ENCODE measurements at regions not wholly inside any gene's neighbourhood (a gene's known extent, or its start where the extent isn't known, plus 50 kb on each side); places are given as distances from the start of the nearest gene placed in this dataset.
"Not testable (repeated sequence)": the region's sequence is repeated elsewhere in the genome, so short reads cannot be mapped to it uniquely, and the experiment has no call there.

- no peak for DNase-seq
Measured at GRCh38 chr6:37580176-37580955, 80.7 kb upstream of the CCDC167 start.

DNA sequence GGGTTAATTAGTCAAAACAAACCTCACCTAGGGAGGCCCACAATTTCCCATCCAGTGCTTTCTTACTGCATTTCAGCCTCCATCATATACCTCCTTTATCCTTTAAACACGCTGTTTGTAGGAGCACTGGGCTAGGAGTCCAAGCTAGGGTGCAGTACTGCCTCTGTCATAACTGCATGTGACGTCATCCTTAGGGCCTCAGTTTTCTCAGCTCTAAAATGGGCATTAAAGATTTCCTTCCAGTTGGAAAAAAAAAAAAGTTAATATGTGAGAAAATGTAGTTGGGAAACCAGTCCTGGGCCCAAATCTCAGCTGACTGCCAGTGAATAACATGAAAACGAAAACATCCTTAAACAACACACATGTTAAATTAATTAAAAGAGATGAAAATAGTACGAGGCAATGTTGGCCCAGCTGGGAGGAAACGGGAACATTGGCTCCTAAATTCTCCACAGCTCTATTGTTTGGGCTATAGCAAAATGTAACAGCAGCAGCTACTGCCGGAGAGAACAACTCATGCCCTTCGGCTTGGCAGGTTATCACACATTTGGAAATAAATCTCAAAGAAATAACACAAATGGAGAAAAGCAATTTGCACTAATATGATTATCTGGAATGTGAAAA lies 79.9 kb upstream of the CCDC167 start:
- no peak for DNase-seq

- no peak for DNase-seq
Measured at GRCh38 chr6:37578104-37578503, 78.4 kb upstream of the CCDC167 start.

DNA sequence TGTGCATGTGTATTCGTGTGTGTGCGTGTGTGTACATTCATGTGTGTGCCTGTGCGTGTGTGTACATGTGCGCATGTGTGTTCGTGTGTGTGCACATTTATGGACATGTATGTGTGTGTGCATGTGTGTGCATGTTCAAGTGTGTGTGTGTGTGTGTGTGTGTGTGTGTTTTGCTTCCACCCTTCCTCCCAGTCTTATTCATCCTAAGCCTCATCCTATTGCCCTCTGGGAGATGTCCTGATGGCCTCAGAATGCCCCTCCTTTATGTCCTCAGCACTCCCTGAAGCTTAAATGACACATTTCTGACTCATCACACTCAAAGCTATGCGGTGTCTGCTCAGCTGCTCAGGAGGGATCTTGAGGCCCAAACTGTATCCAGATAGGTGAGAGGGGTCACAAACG lies 76.6 kb upstream of the CCDC167 start:
- DNase-seq: no peak

DNA sequence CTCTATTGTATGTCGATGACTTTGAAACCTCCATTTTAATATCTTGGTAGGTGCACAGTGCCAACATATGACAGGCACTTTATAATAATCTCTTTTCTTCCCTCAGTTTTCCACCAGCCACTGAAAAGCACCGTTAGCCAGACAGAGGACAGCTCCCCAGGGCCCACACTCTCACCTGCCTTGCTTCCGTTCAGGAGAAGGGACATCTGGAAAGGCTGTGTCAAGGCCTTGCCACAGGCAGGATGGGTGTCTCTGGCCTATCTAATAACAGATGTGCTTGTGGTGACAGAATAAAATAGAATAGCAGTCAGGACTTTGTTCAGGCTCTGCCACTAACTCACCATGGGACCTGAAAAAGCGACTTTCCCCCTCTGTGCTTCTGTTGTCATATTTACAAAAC lies 75.5 kb upstream of the CCDC167 start:
- DNase-seq: no peak

GRCh38 chr6:37572334-37572733 lies 72.6 kb upstream of the CCDC167 start:
- no peak for DNase-seq

DNA sequence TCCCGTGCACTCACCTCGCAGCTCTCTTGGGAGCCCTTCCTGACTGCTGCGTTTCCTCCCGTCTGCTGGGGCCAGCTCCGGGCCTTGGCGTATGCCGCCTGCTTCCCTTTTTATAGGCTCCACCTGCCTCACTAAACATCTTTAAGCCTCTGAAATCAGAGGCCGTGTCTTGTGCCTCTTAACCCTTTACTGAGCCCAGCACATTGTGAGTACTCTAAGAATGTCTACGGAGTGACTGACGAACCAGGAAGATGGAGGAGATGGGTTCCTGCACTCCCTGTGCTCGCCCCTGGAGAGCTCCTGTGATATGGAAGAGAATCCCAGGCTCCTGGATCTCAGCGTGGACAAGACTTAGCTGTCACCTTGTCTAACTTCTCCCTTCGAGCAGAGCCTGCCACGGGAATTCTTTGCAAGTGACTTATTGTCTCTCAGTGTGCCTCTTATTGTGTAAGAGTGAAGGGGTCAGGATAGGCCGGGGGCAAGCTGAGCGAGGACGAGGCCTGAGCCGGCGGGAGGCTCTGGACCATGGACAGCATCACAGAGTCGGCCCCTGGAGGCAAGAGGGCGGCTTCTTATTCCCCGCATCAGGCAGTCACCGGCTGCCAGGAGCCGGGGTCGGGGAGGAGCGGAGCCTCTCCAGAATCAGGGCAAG lies 70.9 kb upstream of the CCDC167 start:
- DNase-seq: no peak

GRCh38 chr6:37569743-37570481 lies 70.2 kb upstream of the CCDC167 start:
- no peak for DNase-seq

DNA sequence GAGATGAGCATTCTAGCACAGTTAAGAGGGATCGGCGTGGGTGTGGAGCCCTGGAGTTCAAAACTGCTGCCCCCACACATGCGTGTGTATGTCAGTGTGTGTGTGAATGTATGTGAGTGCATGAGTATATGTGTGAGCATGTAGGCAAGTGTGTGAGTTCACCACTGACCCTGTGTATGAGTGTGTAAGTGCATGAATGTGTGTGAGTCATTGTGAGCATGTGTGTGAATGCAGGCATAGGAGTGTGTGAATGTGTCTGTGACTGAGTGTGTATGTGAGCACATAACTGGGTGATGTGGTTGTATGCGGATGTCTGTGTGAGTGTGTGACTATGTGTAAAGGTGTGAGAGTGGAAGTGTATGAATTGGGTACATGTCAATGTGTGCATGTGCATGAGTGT lies 69.6 kb upstream of the CCDC167 start:
- DNase-seq: no peak

GRCh38 chr6:37566950-37567349 lies 67.3 kb upstream of the CCDC167 start:
- no peak for DNase-seq

DNA sequence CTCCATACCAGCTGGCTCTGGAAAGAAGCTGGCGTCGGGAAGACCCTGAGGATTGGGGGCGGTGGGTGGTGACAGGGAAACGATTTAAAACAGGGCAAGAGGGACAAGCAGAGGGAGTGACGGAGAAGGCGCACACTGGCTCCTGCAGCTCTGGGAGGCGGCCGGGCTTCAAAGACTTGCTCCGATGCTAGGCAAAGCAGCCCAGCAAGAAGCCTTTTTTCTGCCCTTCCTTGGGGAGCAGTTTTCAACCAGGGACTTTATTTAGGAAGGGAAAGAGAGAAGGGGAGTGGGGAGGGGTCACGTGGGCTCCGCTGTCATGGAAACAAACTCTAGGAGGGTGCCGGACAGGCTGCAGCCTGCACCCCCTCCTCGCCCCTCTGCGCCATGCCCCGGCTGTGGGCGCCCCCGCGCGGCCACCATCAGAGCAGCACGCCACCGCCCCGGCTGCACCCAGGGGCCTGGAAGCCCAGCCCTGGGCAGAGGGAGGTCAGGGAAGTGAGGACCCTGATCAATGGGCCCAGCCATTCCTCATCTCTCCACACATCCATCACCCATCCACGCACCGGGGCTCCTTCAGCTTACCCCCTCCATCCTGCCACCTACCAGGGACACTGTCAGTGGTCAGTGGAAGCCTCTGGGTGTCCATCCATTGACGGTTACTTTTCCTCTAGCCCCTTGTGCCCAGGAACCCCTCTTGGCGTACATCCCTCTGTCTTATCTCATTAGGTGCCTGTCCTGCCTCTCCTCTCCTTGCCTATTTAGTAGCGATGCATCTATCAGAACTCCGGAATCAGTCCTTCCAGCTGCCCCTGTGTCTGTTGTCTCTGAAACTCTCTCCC lies 66.6 kb upstream of the CCDC167 start:
- peak; percentile 63 for DNase-seq

- DNase-seq: no peak
Measured at GRCh38 chr6:37565267-37566110, 65.8 kb upstream of the CCDC167 start.

GRCh38 chr6:37562926-37563288 lies 63.2 kb upstream of the CCDC167 start:
- not testable (repeated sequence) for DNase-seq

DNA sequence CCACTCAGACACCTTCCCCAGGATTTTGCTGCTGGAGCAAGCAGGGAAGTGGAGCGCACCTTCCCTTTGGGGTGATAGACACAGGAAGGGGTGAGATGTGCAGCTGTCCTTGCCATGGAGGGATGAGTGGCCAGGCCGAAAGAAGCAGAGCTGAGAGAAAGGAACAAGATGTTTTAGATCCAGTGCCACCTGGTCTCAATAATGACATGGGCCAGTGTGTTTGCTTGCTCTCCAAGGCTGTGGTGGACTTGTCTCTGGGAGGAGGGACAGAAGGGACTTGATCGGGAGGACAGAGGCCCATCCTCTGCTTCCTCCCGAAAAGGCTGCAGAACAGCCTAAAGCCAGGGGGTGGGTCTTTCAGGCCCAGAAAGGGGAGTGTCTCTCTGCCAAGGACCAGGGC lies 61.7 kb upstream of the CCDC167 start:
- DNase-seq: no peak

GRCh38 chr6:37560737-37561103 lies 61.0 kb upstream of the CCDC167 start:
- DNase-seq: no peak

DNA sequence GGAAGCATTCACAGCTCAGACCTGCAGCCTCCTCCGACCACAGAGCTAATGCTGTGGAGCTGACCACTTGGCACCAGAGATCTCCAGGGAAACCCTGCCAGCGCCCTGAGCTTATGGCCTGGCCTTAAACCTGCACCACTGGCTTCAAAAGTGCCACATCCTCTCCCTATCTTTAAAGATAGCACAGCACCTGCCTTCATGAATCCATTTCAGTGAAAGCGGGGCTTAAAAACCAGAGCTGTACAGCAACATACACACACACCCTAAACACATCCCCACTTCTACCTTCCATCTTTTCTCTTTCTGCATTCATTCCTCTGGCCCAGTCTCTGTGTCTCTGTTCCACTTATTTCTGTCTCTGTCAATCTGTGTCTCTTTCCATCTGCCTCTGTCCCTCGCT lies 59.8 kb upstream of the CCDC167 start:
- DNase-seq: no peak

DNA sequence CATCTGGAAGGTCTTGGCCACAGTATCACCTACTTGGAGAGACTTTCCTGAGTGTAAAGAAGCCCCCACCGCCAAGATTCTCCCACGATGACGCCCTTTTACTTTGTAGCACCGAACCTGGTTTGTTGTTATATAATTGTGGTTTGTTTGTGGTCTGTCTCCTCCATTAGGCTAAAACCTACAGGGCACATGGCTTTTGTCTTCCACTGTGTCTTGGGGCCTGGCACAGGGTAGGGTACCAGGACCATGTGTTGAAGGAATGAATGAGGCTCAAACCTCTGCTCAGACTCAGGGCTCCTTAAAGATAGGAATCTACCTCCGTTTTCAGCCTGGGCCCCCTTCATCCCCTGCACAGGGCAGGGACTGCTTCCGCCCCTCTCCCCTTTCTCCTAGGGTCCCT lies 59.4 kb upstream of the CCDC167 start:
- DNase-seq: no peak

DNA sequence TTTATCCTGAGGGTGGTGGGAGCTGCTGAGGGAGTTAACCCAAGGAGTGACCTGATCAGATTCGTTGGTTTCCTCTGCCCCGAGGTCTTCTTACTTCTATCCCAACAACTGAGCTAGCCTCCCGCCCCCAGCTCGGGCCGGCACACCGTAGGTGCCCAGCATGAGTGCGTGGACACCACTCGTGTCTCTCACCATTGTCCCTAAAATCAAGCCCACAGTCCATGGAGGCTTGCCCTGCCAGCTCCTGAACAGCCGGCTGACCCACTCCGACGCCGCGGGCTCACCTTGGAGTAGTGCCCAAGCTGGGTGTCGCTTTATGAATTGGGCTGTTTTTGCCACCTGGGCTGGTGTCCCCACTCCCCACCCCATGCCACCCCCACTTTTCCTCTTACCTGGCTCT lies 59.0 kb upstream of the CCDC167 start:
- DNase-seq: no peak

DNA sequence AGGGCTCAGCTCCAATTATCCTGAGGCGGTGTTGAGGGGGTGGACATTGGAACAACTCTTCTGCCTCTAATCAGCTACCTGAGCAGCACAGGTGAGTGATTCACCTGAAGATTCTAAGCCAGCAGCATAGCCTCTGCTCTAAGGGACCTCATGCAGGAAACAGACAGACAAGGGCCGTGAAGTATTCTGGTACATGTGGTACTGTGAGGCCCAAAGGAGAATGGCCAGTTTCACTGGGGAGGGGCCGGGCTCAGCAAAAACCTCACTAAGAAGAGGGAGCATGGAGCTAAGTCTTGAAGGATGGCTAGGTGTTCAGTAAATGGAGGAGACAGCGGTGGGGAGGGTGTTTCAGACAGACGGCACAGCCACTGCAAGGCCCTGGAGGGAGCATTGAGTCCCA lies 58.5 kb upstream of the CCDC167 start:
- no peak for DNase-seq

- DNase-seq: no peak
Measured at GRCh38 chr6:37557645-37558114, 58.0 kb upstream of the CCDC167 start.

- no peak for DNase-seq
Measured at GRCh38 chr6:37556881-37557644, 57.4 kb upstream of the CCDC167 start.

All from effector CD8-positive, alpha-beta T cell (primary cell).